ENCODE measurements at regions not wholly inside any gene's neighbourhood (a gene's known extent, or its start where the extent isn't known, plus 50 kb on each side); places are given as distances from the start of the nearest gene placed in this dataset.

DNA sequence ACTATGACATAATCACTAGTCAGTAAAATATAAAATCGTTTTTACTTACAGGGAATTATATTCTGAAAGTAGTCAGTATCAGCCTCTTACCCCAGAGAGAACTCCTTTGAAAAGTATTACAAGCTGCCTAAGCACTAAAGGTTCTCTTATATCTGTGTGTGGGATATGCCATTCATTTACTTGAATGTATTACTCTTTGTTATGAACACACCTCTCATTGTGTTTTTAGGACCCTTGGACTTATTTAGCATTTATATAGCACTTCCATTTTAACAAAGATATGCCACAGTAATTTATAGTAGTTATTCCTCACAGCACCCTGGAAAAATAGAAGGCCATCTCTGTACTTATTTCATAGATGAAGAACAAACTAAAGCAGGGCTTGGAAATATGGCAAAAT, 1178.0 kb downstream of the OLFM4 start:
- ChIA-PET POLR2A (no interaction called here), CTCF (ENCODE audit: unreplicated experiment) (no interaction called here)
- H3K79me2 ChIP-seq (ENCODE audit: insufficient read depth, low read depth, low read length) = no peaks in the 10 kb centered on the region
- H3K27ac ChIP-seq (ENCODE audit: low read depth, low read length, poor library complexity, severe bottlenecking) = no peak overlapping the region
- no TSS peak for BruUV-seq (replicated peaks)
- TF ChIP-seq EZH2phosphoT487 (IDR thresholded peaks at IDR 0.05; ENCODE audit: borderline replicate concordance, low read depth, low read length) = no peak
- TF ChIP-seq, protein P1, sequence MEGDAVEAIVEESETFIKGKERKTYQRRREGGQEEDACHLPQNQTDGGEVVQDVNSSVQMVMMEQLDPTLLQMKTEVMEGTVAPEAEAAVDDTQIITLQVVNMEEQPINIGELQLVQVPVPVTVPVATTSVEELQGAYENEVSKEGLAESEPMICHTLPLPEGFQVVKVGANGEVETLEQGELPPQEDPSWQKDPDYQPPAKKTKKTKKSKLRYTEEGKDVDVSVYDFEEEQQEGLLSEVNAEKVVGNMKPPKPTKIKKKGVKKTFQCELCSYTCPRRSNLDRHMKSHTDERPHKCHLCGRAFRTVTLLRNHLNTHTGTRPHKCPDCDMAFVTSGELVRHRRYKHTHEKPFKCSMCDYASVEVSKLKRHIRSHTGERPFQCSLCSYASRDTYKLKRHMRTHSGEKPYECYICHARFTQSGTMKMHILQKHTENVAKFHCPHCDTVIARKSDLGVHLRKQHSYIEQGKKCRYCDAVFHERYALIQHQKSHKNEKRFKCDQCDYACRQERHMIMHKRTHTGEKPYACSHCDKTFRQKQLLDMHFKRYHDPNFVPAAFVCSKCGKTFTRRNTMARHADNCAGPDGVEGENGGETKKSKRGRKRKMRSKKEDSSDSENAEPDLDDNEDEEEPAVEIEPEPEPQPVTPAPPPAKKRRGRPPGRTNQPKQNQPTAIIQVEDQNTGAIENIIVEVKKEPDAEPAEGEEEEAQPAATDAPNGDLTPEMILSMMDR (conservative IDR thresholded peaks at IDR 0.05; ENCODE audit: low read length) = no peak
- no peaks in the 10 kb centered on the region for H3K9me2 ChIP-seq (ENCODE audit: insufficient read depth, low read length)
- no peak for DNase-seq (ENCODE audit: low spot score)
- no peak overlapping the region for H3K4me2 ChIP-seq (ENCODE audit: low read length)
- no peak overlapping the region for H3K4me3 ChIP-seq (ENCODE audit: low read depth, low read length, poor library complexity, severe bottlenecking)
- intact Hi-C loops (cut with micrococcal nuclease; ENCODE audit: unreplicated experiment) = no loop called here
- H3K9me3 ChIP-seq (ENCODE audit: low read length) = no peaks in the 10 kb centered on the region
- H2AFZ ChIP-seq (ENCODE audit: low read length) = no peak overlapping the region
- H4K20me1 ChIP-seq (ENCODE audit: insufficient read depth, low read length) = no peaks in the 10 kb centered on the region
- no peaks in the 10 kb centered on the region for H3K4me1 ChIP-seq (ENCODE audit: insufficient read depth, low read length, poor library complexity, severe bottlenecking)
- no peaks in the 10 kb centered on the region for H3K36me3 ChIP-seq (ENCODE audit: insufficient read depth, low read length)

- ChIA-PET CTCF (ENCODE audit: unreplicated experiment) (no interaction called here), POLR2A (interaction anchor here (0.7 kb wide), 1 partner anchor 126 kb away, joined by 3 read pairs; no protein-coding TSS in a partner anchor)
- no peak overlapping the region for H3K4me2 ChIP-seq (ENCODE audit: low read length)
- no peaks in the 10 kb centered on the region for H3K79me2 ChIP-seq (ENCODE audit: insufficient read depth, low read depth, low read length)
- BruUV-seq (replicated peaks) = no TSS peak
- H3K27ac ChIP-seq (ENCODE audit: low read depth, low read length, poor library complexity, severe bottlenecking) = no peak overlapping the region
- no peak for DNase-seq (ENCODE audit: low spot score)
- no peak overlapping the region for H3K4me3 ChIP-seq (ENCODE audit: low read depth, low read length, poor library complexity, severe bottlenecking)
- no peak for TF ChIP-seq EZH2phosphoT487 (IDR thresholded peaks at IDR 0.05; ENCODE audit: borderline replicate concordance, low read depth, low read length)
- TF ChIP-seq, protein P1 (conservative IDR thresholded peaks at IDR 0.05; ENCODE audit: low read length) = no peak
- H3K9me3 ChIP-seq (ENCODE audit: low read length) = no peaks in the 10 kb centered on the region
- H3K4me1 ChIP-seq (ENCODE audit: insufficient read depth, low read length, poor library complexity, severe bottlenecking) = no peaks in the 10 kb centered on the region
- H3K9me2 ChIP-seq (ENCODE audit: insufficient read depth, low read length) = no peaks in the 10 kb centered on the region
- no peaks in the 10 kb centered on the region for H4K20me1 ChIP-seq (ENCODE audit: insufficient read depth, low read length)
- no peak overlapping the region for H2AFZ ChIP-seq (ENCODE audit: low read length)
- intact Hi-C loops (cut with micrococcal nuclease; ENCODE audit: unreplicated experiment) = no loop called here
- no peaks in the 10 kb centered on the region for H3K36me3 ChIP-seq (ENCODE audit: insufficient read depth, low read length)
These were observed 1181.9 kb downstream of the OLFM4 start for GRCh38 chr13:54210397-54211049.

DNA sequence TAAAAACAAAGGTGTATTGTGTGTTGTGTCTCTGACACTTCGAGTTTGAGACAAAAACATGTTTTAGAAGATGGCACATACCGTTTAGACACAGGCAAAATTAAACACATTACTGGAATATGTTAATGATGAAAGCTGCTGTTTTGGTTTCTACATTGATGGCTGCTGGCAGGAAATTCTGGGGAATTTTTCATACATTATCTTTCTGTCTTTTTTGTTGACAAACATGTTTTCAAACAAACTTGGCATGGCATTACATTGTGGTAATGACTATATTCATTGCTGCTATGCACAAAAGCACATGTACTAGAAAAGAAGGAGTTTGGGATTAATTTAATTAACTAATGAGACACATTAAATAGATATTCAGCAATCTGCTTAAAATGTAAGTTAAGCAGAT, 1187.6 kb downstream of the OLFM4 start:
- Histone ChIP-seq H3K9me2 (ENCODE audit: insufficient read depth, low read length) (no peaks in the 10 kb centered on the region), H3K79me2 (ENCODE audit: insufficient read depth, low read depth, low read length) (no peaks in the 10 kb centered on the region), H4K20me1 (ENCODE audit: insufficient read depth, low read length) (no peaks in the 10 kb centered on the region), H3K27ac (ENCODE audit: low read depth, low read length, poor library complexity, severe bottlenecking) (no peak overlapping the region), H3K4me2 (ENCODE audit: low read length) (no peak overlapping the region), H3K9me3 (ENCODE audit: low read length) (no peaks in the 10 kb centered on the region), H3K36me3 (ENCODE audit: insufficient read depth, low read length) (no peaks in the 10 kb centered on the region), H2AFZ (ENCODE audit: low read length) (no peak overlapping the region), H3K4me3 (ENCODE audit: low read depth, low read length, poor library complexity, severe bottlenecking) (no peak overlapping the region), H3K4me1 (ENCODE audit: insufficient read depth, low read length, poor library complexity, severe bottlenecking) (no peaks in the 10 kb centered on the region)
- ChIA-PET CTCF (ENCODE audit: unreplicated experiment) (no interaction called here), POLR2A (no interaction called here)
- DNase-seq (ENCODE audit: low spot score) = no peak
- no TSS peak for BruUV-seq (replicated peaks)
- intact Hi-C loops (cut with micrococcal nuclease; ENCODE audit: unreplicated experiment) = no loop called here
- TF ChIP-seq, protein P1 (conservative IDR thresholded peaks at IDR 0.05; ENCODE audit: low read length) = no peak
- no peak for TF ChIP-seq EZH2phosphoT487 (IDR thresholded peaks at IDR 0.05; ENCODE audit: borderline replicate concordance, low read depth, low read length)
